HG02885 (cell line): ENCODE measurements at regions not wholly inside any gene's neighbourhood (a gene's known extent, or its start where the extent isn't known, plus 50 kb on each side); places are given as distances from the start of the nearest gene placed in this dataset.

Experiments
- ATAC-seq: cut with Tn5 transposase; IDR thresholded peaks from one replicate; pipeline ENCODE4 v1.9.1; 2021; ENCODE audit warnings: mild to moderate bottlenecking; ENCODE audit not compliant: unreplicated experiment, poor library complexity

DNA sequence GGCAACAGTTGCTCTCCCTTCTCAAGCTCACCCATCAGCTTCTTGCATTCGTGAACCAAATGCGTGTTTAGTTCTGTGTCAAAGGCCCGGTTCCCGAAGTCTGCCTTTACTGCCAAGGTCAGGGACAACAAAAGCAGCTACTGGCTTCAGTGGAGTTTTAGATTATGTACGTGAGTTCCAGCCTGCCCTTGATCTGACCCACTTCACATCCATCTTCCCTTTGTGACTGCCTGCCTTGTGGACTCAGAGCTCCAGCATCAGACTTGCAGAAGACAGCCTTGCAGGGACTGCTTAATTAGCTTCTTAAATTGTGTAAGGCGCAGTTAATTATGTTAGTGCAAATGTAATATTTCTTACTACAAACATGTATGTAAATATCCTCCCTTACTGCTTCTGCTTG is 774.7 kb upstream of the EDIL3 start:
- no peak for ATAC-seq

DNA sequence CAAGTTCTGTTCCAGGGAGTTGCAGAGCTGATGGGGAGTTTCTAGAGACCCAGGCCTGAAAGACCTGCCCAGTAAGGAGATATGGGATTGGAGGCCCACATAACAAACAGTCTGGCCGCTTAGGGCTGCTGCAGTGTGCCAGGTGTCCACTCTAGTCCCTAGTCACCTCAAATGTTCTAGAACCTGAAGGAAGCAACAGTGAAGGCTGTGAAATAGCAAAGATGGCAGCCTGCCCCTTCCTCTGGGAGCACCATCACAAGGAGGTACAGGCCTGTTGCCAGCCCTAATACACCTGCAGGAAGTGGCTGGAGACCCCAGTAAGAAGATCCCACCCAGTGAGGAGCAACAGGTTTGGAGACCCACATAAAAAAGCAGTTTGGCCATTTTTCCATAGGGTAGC is 783.8 kb upstream of the EDIL3 start:
- ATAC-seq: no peak

DNA sequence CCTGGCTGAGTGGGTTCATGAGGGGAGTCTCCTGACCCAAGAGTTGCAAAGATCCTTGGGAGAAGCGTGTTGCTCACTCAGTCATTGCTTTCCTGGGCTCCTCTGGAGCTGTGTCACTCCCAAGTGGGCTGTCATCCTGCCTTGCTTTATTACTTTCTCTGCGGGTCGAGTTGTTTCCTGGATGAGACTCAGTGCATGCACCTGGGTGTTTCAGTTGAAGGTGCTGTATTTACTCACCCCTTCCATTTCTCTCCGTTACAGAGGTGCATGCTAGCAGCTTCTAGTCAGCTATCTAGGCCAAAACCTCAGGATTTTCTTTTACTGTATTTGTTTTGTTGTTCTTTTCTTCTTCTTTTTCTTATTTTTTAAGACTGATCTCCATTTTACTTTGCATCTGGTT is 785.5 kb upstream of the EDIL3 start:
- no peak for ATAC-seq

DNA sequence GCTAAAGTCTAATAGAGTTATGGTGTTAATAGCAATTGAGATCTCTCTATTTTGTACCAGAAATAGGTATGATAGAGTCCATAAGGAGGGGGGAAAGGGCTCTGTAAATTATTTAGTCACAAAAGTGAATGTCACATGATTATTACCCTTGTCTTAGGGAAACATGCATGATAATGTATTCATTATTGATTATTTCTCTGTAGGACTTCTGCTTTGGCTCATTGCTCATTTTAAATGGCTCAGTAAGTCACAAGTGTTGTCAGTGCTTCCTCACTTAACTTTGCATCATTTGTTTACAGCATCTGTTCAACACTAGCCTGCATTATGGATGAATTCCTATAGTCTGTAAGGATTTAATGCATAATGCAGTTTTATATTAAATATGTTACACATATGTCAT is 788.8 kb upstream of the EDIL3 start:
- no peak for ATAC-seq

DNA sequence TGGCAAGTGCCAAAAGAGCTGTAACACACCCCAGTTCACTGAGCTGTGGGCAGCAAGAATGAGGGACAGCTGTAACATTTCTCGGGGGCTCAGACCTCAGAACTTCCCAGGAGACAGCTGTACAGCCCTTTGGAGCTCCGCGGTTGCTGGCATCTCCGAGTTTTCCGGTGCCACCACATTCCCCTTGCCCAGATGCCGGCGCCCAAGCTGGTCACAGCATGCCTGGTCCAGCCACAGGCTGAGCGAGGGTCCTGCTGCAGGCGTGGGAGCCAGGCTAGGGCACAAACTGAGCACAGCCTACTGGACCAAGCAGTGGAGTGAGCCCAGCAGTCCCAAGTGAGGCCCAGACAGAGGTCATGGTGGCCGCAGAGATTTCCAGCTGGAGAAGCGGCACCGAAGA is 797.7 kb upstream of the EDIL3 start:
- no peak for ATAC-seq

DNA sequence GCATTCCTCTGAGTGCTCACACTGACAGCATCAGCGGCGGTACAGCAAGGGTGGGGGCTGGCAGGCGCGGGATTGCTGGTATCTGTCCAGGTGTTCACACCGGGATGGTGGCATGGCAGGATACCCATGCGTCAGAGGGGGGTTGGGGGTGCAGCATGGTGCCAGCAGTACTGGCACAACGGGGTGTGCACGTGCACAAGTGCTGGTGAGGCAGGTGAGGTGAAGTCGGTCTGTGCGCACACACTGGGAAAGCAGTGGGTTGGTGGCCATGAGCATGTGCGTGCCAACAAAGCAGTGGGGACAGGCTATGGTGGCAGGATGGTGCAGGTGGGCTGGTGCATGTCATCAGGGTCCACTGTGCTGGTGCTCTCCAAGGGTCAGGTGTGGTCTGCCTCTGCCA is 819.6 kb upstream of the EDIL3 start:
- ATAC-seq: no peak

DNA sequence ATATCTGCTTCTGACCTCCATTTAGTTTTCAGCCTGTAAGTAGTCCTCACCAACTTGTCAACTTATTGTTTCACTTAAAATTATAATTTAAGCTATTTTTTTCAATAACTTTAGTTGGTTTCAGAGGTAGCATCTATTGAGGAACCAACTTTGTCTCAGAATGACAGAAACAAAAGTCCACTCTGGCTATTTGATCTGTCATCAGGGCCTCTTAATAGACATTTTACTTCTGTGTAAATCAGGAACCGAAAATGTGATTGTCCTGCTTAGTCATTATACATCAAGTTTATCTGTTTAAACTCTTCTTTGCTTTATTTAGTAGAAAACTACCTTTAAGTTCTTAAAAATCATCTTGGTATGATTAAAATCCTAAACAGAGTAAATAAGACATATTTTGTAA is 820.8 kb upstream of the EDIL3 start:
- no peak for ATAC-seq

DNA sequence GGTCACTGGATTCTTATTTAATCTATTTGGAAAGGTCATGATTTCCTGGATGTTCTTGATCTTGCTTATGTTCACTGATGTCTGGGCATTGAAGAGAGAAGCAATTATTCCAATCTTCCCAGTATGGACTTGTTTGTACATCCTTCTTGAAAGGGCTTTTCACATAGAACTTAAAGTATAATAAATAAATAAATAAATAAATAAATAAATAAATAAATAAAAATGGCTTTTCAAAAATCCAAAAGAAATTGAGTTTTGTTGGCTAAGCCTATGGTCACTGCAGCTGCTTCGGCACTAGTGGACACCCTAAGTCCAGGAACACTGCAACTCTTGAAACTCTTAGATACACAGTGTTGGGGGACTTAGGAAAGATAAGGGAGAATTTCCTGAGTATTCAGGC is 840.7 kb upstream of the EDIL3 start:
- no peak for ATAC-seq

DNA sequence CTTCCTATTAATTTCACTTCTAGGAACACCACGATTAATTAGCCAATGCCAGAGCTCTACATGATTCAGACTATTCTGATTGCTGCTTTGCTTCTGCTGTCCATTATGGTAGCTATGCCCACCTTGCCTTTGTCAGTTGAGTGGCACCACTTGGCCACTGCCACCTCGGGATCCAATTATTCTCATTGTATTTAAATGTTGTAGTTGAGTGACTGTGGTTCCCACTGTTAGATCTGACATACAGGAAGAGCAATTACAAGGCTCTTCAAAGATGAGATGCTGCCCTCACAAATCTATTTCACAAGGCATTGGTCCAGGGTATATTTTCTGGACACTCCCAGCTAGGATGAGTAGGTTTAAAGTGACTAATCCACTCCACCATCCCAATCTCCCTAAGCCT is 864.5 kb upstream of the EDIL3 start:
- ATAC-seq: no peak

DNA sequence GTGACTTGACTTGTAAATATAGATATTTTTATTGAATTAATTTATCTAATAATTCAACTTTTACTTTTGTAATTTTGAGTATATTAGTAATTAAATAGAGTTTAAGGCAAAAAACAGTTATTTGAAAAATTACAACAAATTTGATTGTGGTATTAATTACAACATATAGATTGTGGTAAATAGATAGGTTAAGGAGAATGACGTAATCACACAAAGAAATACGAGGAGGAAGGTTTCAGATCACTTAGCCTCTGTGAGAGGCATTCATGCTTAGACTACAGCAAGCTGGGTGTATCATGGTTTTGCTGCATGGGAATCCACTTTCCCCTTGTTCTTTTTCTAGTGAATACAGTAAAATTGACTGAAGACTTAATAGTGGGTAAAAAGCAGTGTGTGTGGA is 878.4 kb upstream of the EDIL3 start:
- no peak for ATAC-seq

DNA sequence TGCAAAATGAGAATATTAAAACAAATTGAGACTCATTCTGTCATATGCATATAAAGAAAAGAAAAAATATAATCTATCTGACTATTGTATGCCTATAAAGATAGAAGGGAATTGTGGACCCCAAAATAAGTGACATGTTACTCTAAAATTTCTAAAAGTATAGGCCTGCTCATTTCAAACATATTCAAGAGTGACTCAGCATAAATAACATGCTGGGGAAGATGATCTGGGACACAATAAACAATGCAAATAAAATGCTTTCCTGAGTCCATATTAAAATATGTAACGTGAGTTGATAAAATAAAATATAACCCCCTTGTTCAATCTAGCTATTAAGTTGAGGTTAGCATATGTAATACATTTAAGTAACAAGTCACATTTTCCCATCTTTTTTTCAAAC is 882.0 kb upstream of the EDIL3 start:
- no peak for ATAC-seq

DNA sequence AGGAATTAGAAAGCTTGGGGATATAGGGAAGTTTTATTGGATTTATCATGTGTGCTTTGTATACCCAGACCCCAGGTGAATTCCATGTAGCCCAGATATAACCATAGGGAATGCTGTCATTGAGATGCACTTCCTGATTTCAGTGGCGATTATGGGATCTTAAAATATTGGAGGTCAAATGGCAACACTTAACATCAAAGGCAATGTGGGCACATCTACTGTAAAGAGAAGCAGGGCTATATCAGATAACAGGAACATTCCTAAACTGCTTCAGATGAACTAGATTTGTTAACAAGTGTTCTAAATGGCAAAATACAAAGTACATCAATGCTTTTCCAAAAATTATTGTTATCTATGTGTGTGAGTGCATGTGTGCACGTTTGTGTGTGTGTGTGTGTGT is 883.5 kb upstream of the EDIL3 start:
- no peak for ATAC-seq

DNA sequence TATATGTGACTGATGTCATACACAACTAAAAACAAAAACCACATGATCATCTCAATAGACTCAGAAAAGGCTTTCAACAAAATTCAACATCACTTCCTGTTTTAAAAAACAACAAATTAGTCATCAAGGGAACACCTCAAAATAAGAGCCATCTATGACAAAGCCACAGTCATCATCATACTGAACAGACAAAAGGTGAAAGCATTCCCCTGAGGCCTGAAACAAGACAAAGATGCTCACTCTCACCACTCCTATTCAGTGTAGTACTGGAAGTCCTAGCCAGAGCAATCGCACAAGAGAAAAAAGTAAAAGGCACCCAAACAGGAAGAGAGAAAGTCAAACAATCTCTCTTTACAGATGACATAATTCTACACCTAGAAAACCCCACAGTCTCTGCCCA is 893.5 kb upstream of the EDIL3 start:
- peak; percentile 80 for ATAC-seq

DNA sequence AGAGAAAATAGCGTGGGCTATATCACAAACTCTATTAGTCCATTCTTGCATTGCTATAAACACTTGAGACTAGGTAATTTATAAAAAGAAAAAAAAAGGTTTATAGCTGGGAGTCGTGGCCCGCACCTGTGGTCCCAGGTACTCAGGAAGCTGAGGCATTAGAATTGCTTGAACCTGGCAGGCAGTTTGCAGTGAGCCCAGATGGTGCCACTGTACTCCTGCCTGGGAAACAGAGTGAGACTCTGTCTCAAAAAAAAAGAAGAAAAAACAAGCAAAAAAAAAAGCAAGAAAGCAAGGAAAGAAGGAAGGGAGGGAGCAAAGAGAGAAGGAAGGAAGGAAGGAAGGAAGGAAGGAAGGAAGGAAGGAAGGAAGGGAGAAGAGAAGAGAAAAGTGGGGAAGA is 904.2 kb upstream of the EDIL3 start:
- ATAC-seq: no peak

DNA sequence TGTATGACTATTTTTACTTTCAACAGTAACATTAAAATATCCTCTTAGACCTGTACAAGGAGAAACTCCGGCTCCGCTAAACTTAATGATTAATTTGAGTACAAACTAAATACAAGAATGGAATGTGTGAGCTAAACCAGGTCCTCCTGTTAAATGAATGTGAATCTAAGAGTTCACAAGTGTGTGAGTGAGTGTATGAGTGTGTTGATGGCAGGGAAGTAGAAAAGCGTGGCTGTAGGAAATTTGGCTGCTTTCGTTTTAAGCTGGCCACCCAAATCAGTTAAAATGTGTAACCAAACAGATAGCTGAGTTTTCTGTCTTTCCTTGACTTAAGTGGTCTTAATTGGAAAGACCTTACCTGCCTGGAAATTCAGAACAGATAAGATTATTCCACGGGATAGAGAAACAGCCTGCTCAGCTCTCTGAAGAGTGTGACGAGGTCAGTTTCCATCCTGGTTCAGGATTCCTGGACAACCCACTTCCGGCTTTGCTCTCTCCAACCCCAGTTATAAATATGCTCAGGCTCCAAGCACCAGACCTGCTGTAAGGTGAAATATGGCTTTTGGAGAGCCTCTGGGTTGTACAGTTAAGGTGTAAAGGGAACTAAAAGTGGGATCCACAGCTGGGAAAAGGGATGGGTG is 908.6 kb upstream of the EDIL3 start:
- no peak for ATAC-seq

DNA sequence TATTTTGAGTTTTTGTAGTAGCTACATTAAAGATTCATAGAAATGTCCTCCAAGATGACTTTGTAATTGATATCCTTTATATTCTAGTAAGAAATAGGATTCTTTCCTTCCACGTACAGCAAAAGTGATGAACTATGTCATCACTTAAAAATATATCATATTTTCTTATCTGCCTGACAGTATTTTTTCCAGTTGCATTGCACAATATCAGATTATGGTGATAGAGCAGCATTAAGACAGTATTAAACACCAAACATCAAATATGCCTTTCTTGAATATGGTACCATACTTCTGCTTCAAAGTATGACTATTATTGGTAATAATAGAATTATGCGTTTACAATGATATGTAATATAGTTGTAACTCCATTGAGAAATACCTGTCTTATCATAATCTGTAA is 919.8 kb upstream of the EDIL3 start:
- ATAC-seq: no peak

DNA sequence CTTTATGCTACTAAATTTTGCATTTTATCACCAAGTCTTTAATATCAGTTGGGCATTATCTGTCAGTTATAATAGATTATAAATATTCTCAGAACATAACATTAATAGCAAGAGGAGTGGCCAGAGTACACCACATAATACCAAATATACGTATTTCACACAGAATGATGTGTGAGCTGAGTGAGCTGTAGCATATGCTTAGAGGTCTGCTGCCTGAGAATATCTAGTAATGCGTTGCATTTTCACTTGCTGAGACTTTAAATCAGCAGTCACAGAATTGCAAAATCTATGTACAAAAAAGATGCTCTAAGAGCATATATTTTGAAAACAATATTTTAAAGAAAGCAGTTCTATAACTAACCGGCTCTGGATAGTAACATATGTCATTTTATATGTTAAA is 921.1 kb upstream of the EDIL3 start:
- no peak for ATAC-seq

DNA sequence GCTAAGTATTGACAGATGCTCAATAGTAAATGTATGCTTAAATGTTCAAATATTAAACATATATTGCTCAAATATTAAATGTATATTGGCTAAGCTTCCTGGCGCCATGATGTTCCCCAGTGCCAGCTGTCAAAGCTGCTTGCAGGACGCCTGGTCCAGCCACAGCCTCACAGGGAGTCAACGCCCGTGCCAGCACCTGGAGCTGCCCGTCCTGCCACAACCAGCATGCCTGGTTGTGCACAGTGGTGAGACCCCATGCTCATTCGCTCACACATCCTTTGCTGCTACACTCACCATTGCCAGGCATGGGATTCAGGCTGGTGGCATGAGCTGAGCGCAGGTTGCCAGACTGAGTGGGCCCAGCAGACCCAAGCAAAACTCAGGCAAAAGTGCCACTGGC is 926.9 kb upstream of the EDIL3 start:
- ATAC-seq: no peak

DNA sequence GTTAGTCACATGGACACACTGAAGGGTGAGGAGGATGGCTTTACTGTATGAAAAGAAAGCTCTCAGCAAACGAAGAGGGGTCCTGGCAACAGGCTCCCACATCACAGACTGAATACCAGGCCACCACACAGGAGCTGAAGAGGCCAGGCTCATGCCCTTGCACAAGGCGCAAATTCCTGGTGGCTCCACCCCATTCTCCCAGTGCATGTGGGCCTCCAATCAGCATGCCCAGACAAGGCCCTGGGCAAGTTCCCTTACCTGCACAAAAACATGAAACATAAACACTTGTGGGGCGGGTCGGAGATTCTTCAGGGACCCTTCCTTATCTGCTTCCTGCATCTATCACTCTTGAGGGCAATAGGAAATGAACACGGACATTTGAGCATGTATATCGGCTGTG is 935.8 kb upstream of the EDIL3 start:
- no peak for ATAC-seq

DNA sequence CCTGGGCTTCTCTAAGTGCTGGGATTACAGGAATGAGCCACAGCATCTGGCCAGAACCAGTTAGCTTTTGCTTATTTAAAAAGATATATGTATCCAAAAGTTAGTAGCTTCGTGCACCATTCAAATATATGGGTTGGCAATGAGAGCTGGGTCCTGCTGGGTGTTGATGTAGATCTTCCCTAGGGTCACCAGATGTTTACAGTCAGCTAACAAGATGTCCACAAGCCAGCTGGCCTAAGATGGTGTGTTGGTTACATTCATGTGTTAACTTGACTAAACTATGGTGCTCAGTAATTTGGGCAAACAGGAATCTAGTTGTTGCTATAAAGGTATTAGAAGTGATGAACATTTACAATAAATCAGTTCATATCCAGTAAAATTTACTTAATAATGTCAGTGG is 948.6 kb upstream of the EDIL3 start:
- no peak for ATAC-seq

DNA sequence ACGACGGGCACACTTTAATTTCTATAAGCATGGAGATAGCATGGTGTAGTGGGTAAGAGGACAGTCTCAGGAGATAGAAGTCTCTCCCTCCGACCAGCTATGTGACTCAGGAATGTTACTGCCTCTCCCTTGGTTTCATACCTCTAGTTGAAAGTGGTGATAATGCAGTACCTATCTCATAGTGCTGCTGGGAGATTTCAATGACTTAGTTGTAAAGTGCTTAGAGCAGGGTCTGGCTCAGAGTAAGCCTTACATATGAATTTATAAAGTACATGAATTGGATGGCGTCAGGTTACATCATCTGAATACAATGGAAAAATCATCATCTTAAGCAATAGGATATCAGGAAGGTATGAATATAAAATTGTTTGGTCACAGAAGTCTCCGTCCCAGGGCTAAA is 952.8 kb upstream of the EDIL3 start:
- no peak for ATAC-seq

DNA sequence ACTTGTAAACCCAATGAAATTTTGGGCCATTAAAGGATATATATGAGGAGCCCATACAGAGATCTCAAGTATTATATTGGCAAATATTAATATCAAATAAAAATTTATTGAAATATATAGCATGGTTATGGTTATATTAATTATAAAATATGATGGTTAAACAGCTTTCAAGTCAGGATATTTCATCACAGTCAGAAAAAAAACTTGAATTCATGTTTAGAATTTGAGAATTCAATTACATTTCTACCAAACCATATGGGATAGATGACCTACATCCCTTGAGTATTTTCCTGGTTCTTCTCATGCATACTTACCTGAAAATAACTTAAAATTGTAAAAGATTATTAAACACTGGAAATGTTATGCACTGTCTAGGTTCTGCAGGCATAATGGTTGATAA is 956.1 kb upstream of the EDIL3 start:
- no peak for ATAC-seq

DNA sequence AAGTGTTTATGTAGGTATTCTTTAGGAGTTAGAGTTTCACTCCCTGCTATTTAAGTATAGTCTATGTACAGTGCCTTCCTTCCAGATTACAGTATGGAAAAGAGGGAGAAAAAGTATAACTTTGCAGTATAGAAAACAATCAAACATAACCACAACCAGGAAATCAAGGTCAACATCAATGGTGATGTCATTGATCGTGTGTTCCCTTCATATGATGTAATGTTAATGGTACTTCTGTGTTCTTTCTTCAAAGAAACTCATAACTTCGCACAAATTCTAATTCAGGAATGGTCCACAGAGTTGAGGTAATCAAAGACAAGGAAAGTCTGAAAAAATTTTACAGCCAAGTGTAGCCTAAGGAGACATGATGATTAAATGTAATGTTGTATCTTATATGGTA is 961.1 kb upstream of the EDIL3 start:
- ATAC-seq: no peak
